GM21526 (cell line): ENCODE measurements at regions not wholly inside any gene's neighbourhood (a gene's known extent, or its start where the extent isn't known, plus 50 kb on each side); places are given as distances from the start of the nearest gene placed in this dataset.
"Not testable (repeated sequence)": the region's sequence is repeated elsewhere in the genome, so short reads cannot be mapped to it uniquely, and the experiment has no call there.

ENCODE experiments used
- ATAC-seq: cut with Tn5 transposase; IDR thresholded peaks from one replicate; pipeline ENCODE4 v1.9.1; 2021; ENCODE audit warnings: moderate library complexity; ENCODE audit not compliant: unreplicated experiment, low FRiP score

GRCh38 chr12:46554460-46554859, 181.9 kb upstream of the SLC38A2 start:
- no peak for ATAC-seq

DNA sequence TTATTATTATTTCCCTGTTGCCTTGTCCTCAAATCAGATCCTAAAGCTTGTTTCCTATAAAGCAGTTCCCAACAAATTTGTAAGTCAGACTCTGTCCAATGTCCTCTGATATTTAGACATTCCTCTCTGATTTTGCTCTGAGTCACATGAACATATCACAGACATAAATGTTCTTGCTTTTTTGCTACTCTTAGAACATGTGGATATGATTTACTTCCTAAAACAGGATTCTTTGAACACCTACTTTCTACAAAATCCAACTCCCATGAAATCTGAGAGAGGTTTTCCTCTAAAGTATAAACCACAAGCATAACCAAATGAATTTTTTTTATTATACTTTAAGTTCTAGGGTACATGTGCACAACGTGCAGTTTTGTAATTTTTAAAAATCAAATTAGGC, 181.3 kb upstream of the SLC38A2 start:
- no peak for ATAC-seq

DNA sequence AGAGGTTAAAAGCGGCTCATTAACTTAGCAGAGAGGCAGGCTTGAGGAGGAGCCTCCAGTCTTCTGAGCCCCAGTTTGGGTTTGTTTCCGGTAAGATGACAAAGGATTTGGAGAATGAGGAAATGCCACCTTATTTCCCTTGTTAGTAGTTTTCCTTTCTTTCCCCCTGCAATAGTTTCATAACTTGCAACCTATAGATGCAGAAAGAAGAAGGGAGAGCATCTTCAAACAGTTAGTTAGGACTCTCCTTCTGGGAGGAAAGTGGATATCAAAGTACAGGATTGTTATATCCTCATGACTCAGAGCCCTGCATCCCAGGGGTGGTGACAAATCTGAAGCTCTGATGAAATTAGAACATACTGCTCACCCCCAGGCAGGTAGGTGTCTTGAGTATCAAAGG, 180.7 kb upstream of the SLC38A2 start:
- ATAC-seq: no peak

GRCh38 chr12:46550266-46550879, 177.8 kb upstream of the SLC38A2 start:
- no peak for ATAC-seq

DNA sequence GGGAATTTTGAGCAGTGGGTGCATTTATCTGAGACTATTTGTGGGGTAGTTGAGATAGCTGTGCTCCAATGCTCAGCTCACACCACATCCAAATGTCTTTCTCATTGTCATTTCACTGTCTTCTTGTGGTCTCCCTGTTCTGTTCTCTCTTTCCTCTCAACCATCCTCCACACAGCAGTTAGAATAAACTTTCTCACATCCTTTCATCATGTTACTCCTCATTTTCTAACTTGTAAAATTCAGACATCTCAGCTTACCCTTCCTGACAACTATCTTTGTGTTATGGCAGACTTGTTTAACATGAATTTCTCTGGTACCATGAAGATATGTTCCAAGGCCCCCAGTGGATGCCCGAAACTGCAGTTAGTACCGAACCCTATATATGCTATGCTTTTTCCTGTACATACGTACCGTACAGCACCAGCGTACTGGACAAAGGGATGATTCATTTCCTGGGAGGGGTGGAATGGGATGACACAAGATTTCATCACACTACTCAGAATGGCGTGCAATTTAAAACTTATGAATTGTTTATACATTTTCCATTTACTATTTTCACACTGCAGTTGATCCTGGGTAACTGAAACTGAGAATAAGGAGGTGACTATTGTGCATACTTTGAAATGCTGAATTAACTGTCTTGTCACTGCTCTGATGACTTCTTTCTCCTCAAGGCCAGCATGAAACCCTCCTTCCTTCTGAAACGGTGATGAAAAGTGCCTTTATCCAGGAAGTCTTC, 177.1 kb upstream of the SLC38A2 start:
- ATAC-seq: no peak

GRCh38 chr12:46548605-46549071, 176.1 kb upstream of the SLC38A2 start:
- no peak for ATAC-seq

- ATAC-seq: no peak
Measured at GRCh38 chr12:46547421-46548354, 175.1 kb upstream of the SLC38A2 start.

DNA sequence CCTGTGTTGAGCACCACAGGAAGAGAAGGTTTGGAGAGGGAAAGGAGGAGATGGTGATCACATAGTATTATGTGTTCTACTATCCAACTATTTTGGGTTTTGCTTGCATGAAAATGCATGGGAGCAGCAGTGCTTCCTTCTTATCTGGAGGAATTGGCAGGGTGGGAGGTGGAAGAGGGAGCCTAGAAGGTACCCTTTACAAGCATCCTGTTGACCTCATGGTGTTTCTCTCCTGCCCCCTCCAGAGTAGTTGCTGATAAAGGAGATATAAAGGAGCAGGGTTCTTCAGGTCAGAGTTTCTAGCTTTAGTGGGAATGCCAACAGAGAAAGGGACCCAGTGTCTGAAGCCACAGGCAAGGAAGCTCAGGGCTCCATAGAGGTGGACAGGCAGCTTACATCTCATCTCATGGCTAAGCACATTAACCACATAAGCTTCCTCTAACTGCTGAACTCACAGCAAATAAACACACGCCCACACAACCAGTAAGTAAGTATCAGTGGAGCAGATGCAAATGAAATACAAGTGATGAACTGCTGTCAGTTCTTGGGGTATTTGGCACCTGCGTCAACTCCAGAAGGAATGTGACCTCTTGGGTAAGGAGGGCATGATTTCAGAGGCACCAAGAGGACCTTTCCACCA, 174.2 kb upstream of the SLC38A2 start:
- peak; percentile 98 for ATAC-seq

- ATAC-seq: not testable (repeated sequence)
Measured at GRCh38 chr12:46543378-46543795, 170.8 kb upstream of the SLC38A2 start.

GRCh38 chr12:46538976-46539375, 166.4 kb upstream of the SLC38A2 start:
- ATAC-seq: no peak

- ATAC-seq: no peak
Measured at GRCh38 chr12:46537387-46537955, 164.9 kb upstream of the SLC38A2 start.

- peak; percentile 69 for ATAC-seq
Measured at GRCh38 chr12:46536316-46536715, 163.7 kb upstream of the SLC38A2 start.

- no peak for ATAC-seq
Measured at GRCh38 chr12:46535907-46536306, 163.3 kb upstream of the SLC38A2 start.

DNA sequence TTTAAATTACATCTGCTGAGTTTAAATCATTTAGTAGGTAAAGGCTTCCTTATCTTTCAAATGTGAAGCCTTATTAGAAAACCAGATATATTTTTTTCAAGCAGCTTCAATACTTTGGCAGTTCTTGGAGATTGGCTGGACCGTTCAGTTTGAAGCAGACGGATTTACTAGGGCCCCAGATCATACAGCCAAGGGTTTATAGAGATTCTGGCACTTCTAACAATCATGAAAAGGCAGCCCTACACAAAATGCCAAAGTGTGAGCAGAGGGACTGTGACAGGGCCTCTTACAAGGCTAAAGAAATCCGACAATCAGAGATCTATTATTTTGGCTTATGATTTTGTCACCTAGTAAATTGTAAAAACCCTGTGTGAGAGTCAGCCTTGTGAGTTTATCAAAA, 162.8 kb upstream of the SLC38A2 start:
- ATAC-seq: no peak

DNA sequence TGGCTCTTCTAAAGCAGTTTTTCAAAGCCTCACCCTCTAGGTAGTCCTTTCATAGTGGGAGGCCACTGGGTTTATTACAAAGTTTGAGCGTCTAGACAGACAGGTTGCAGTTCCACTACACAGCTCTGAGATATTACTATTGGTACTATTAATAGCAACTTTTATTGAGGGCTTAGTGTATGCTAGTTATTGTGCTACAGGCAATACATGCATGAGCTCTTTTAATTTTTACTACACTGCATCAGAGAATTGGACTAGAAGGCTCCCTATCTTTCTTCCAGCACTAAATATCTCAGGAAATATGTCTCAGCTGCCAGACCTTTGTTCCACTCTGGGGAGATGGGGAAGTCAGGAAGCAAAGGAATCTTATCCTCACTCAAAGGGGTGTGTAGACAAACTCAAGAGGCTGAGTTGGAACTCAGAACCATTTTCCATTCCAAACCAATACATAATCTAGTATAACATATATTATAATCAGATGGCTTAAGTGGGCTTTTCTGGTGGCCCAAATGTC, 161.8 kb upstream of the SLC38A2 start:
- ATAC-seq: no peak

GRCh38 chr12:46533723-46534122, 161.2 kb upstream of the SLC38A2 start:
- no peak for ATAC-seq

GRCh38 chr12:46531804-46532203, 159.2 kb upstream of the SLC38A2 start:
- no peak for ATAC-seq

DNA sequence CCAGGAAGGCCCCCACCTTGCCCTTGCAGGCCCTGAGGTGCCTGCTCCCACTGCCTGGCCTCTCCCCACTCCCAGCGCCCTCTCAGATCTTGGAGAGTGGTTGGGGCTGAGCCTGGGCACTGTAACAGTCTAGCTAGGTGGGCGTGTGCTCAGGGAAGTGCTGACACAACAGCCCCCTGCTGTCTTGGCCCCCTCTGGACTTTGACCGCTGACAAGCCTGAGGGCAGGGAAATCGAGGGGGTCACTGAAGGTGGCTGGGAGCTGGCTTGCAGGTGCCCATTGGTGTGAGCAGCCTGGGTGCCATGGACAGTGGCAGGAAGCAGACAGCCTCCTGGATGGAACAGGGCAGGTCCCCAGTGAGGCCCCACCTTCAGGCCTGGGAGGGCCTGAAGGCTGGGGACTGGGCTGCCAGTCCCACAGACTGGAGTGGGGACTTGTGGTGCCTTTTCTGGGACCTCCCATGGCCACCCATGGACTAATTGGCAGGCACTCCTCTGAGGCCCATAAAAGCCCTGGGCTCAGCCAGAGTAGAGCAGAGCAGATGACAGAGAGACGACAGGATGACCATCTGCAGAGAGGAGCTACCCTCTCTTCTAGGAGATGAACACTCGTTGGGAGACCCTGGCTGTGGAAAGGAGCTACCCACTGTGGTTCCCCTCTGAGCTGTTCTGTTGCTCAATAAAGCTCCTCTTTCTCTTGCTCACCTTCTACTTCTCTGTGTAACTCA, 158.6 kb upstream of the SLC38A2 start:
- no peak for ATAC-seq

DNA sequence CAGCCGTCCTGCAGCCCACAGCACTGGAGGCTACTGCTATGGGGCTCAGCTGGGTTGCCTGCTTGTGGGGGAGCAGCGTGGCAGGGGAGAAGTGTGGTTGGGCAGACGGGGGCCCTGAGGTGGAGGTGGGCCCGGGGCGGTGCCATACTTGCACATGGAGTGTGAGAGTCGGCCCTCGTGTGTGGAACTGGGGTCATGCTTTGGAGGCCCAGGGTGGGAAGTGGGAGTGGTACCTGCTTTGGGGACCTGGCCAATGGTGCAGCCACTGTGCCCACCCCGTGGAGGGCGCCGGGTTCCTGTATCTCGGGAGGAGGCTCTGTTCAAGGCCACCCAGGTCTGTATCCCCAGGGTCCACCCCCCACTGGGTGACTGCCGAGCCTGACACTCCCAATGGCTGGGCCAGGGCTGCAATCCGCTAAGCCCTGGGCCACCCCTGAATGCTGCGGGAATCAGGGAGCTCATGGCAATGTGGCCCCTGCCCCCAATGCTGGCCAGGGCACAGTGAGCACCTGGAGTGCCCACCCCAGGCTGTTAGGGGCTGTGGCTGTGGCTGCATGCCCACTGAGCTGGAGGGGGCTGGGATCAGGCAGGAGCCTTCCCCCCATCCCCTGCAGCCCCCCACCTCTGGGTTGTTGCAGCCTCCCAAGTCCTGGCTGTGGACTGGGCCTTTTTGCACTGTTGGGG, 157.9 kb upstream of the SLC38A2 start:
- ATAC-seq: no peak
